ENCODE measurements at regions not wholly inside any gene's neighbourhood (a gene's known extent, or its start where the extent isn't known, plus 50 kb on each side); places are given as distances from the start of the nearest gene placed in this dataset.

DNA sequence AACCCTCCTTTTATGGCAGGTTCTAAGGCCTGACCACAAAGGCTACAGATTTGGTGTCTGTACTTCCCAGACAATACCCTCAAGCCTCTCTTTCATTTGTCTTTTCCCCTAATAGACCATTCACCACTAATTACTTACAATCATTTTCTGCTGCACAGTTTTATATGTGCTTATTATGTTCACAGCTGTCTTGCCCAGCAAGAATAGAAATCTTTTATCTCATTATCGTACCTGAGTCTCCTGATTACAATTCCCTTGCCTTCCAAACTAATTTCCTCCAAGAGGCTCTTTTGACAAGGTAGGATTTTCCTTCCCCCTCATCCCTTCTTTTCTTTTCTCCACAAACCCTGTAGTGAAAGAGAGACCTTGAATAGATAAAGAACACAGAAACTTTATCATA, 352.5 kb upstream of the FMR1 start:
- Histone ChIP-seq H3K27me3 (ENCODE audit: control insufficient read depth, insufficient read depth, low read length) (no peaks in the 10 kb centered on the region), H3K4me1 (ENCODE audit: control insufficient read depth, insufficient read depth, low read length) (no peaks in the 10 kb centered on the region), H3K36me3 (ENCODE audit: control insufficient read depth, insufficient read depth, low read length) (no peaks in the 10 kb centered on the region), H3K9me3 (replicated peaks; ENCODE audit: control insufficient read depth, low read depth, low read length) (no peaks in the 10 kb centered on the region), H3K27ac (ENCODE audit: low read length) (no peak overlapping the region), H3K4me3 (ENCODE audit: low read length) (no peak overlapping the region)
- DNase-seq, result no peak
- no CpG with 5 or more reads among the region's 1 CpG for WGBS (ENCODE audit: insufficient coverage)

- Histone ChIP-seq H3K36me3 (ENCODE audit: control insufficient read depth, insufficient read depth, low read length) (no peaks in the 10 kb centered on the region), H3K4me3 (ENCODE audit: low read length) (no peak overlapping the region), H3K9me3 (replicated peaks; ENCODE audit: control insufficient read depth, low read depth, low read length) (no peaks in the 10 kb centered on the region), H3K4me1 (ENCODE audit: control insufficient read depth, insufficient read depth, low read length) (no peaks in the 10 kb centered on the region), H3K27me3 (ENCODE audit: control insufficient read depth, insufficient read depth, low read length) (no peaks in the 10 kb centered on the region), H3K27ac (ENCODE audit: low read length) (no peak overlapping the region)
- WGBS (ENCODE audit: insufficient coverage), result no CpG with 5 or more reads among the region's 1 CpG
- DNase-seq, result no peak
Observed at GRCh38 chrX:147565237-147565636, 346.5 kb upstream of the FMR1 start.

DNA sequence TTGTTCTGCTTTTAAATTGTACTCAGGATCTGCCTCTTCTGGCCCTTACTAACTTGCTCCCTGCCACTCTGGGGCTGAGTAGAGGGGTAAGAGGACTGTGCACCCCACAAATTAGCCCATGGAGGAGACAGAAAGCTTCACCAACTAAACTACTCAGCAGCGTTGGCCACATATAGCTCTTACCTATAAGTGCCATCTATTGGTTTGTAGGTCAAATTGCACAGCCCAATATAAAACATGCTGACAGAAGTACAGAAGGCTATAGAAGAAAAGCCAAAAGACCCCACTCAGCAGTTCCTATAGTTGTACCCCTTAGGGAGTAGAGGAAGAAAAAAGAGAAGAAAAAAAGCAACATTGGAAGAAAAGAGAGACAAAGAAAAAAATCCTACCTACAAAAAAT, 341.2 kb upstream of the FMR1 start:
- no peaks in the 10 kb centered on the region for H3K27me3 ChIP-seq (ENCODE audit: control insufficient read depth, insufficient read depth, low read length)
- H3K27ac ChIP-seq (ENCODE audit: low read length), result no peak overlapping the region
- DNase-seq, result no peak
- no CpG with 5 or more reads among the region's 1 CpG for WGBS (ENCODE audit: insufficient coverage)
- no peaks in the 10 kb centered on the region for H3K36me3 ChIP-seq (ENCODE audit: control insufficient read depth, insufficient read depth, low read length)
- H3K4me1 ChIP-seq (ENCODE audit: control insufficient read depth, insufficient read depth, low read length), result no peaks in the 10 kb centered on the region
- H3K4me3 ChIP-seq (ENCODE audit: low read length), result no peak overlapping the region
- H3K9me3 ChIP-seq (replicated peaks; ENCODE audit: control insufficient read depth, low read depth, low read length), result no peaks in the 10 kb centered on the region

- H3K4me1 ChIP-seq (ENCODE audit: control insufficient read depth, insufficient read depth, low read length), result no peaks in the 10 kb centered on the region
- no peak overlapping the region for H3K27ac ChIP-seq (ENCODE audit: low read length)
- no peaks in the 10 kb centered on the region for H3K9me3 ChIP-seq (replicated peaks; ENCODE audit: control insufficient read depth, low read depth, low read length)
- H3K36me3 ChIP-seq (ENCODE audit: control insufficient read depth, insufficient read depth, low read length), result no peaks in the 10 kb centered on the region
- WGBS (ENCODE audit: insufficient coverage), result 75% methylated on average over 3 of the region's 4 CpGs
- DNase-seq, result no peak
- no peak overlapping the region for H3K4me3 ChIP-seq (ENCODE audit: low read length)
- no peaks in the 10 kb centered on the region for H3K27me3 ChIP-seq (ENCODE audit: control insufficient read depth, insufficient read depth, low read length)
Observed at GRCh38 chrX:147573266-147573665, 338.5 kb upstream of the FMR1 start.

DNA sequence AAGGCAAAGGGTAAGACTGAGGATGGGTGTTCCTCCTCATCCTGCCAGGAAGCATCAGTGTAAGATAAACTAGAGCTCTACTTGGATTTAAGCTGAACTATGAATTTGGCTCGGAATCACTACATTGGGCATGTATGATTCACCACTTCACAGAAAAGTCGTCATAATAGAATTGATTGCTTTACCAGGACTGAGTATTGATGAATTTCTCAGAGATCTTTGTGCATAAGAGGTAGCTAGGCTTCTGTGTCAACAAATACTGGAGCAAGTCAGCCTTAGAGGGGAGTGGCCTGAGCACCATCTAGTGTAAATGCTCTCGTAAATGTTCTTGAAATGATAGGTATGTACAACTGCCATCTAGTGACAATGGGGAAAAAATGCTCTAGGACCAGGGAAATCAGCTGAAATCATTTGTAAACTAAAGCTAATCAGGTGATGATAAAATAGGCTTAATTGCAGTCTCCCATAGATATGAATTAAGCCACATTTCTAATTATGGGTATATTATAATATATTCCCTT, 309.5 kb upstream of the FMR1 start:
- Histone ChIP-seq H3K36me3 (ENCODE audit: control insufficient read depth, insufficient read depth, low read length) (no peaks in the 10 kb centered on the region), H3K27ac (ENCODE audit: low read length) (no peak overlapping the region), H3K4me3 (ENCODE audit: low read length) (no peak overlapping the region), H3K27me3 (ENCODE audit: control insufficient read depth, insufficient read depth, low read length) (no peaks in the 10 kb centered on the region), H3K9me3 (replicated peaks; ENCODE audit: control insufficient read depth, low read depth, low read length) (no peaks in the 10 kb centered on the region), H3K4me1 (ENCODE audit: control insufficient read depth, insufficient read depth, low read length) (no peaks in the 10 kb centered on the region)
- peak; percentile 87 for DNase-seq
- 0% methylated on average over 1 of the region's 3 CpGs for WGBS (ENCODE audit: insufficient coverage)

DNA sequence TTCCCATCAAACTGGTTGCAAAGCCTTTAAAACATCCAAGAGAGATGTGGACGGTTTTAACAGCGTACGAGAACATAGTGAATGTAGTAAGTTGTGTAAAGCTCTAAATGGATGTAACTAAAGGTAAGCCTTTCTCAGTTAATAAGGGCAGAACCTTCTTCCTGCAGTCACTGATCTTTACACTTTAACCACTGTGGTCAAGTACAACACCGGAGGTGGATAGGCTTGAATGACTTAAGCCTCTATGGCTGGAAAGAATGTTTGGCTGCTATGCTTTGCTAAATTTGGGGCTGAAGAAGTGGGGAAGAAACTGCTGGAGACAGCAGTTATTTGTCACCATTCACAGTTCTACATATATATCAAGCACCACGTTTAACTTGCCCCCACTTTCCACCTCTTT, 285.1 kb upstream of the FMR1 start:
- 38% methylated on average over 1 of the region's 5 CpGs for WGBS (ENCODE audit: insufficient coverage)
- Histone ChIP-seq H3K27me3 (ENCODE audit: control insufficient read depth, insufficient read depth, low read length) (no peaks in the 10 kb centered on the region), H3K27ac (ENCODE audit: low read length) (no peak overlapping the region), H3K4me1 (ENCODE audit: control insufficient read depth, insufficient read depth, low read length) (no peaks in the 10 kb centered on the region), H3K9me3 (replicated peaks; ENCODE audit: control insufficient read depth, low read depth, low read length) (no peaks in the 10 kb centered on the region), H3K4me3 (ENCODE audit: low read length) (no peak overlapping the region), H3K36me3 (ENCODE audit: control insufficient read depth, insufficient read depth, low read length) (no peaks in the 10 kb centered on the region)
- no peak for DNase-seq

GRCh38 chrX:147635186-147635585, 276.5 kb upstream of the FMR1 start:
- WGBS (ENCODE audit: insufficient coverage), result no CpG with 5 or more reads among the region's 1 CpG
- no peaks in the 10 kb centered on the region for H3K9me3 ChIP-seq (replicated peaks; ENCODE audit: control insufficient read depth, low read depth, low read length)
- no peaks in the 10 kb centered on the region for H3K27me3 ChIP-seq (ENCODE audit: control insufficient read depth, insufficient read depth, low read length)
- no peak overlapping the region for H3K27ac ChIP-seq (ENCODE audit: low read length)
- H3K36me3 ChIP-seq (ENCODE audit: control insufficient read depth, insufficient read depth, low read length), result no peaks in the 10 kb centered on the region
- DNase-seq, result no peak
- H3K4me1 ChIP-seq (ENCODE audit: control insufficient read depth, insufficient read depth, low read length), result no peaks in the 10 kb centered on the region
- H3K4me3 ChIP-seq (ENCODE audit: low read length), result no peak overlapping the region

DNA sequence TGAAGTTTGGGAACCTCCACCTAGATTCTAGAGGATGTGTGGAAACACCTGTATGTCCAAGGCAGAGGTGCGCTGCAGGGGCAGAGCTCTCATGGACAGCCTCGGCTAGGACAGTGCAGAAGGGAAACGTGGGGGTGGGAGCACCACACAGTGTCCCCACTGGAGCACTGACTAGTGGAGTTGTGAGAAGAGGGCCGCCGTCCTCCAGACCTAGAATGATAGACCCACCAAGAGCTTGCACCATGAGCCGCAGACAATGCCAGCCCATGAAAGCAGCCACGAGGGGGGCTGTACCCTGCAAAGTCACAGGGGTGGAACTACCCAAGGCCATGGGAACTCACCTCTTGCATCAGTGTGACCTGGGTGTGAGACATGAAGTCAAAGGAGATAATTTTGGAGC, 274.5 kb upstream of the FMR1 start:
- H3K27me3 ChIP-seq (ENCODE audit: control insufficient read depth, insufficient read depth, low read length), result no peaks in the 10 kb centered on the region
- H3K4me1 ChIP-seq (ENCODE audit: control insufficient read depth, insufficient read depth, low read length), result no peaks in the 10 kb centered on the region
- no peaks in the 10 kb centered on the region for H3K36me3 ChIP-seq (ENCODE audit: control insufficient read depth, insufficient read depth, low read length)
- H3K27ac ChIP-seq (ENCODE audit: low read length), result no peak overlapping the region
- no peak overlapping the region for H3K4me3 ChIP-seq (ENCODE audit: low read length)
- no peaks in the 10 kb centered on the region for H3K9me3 ChIP-seq (replicated peaks; ENCODE audit: control insufficient read depth, low read depth, low read length)
- no peak for DNase-seq
- WGBS (ENCODE audit: insufficient coverage), result 80% methylated on average over 6 of the region's 7 CpGs

DNA sequence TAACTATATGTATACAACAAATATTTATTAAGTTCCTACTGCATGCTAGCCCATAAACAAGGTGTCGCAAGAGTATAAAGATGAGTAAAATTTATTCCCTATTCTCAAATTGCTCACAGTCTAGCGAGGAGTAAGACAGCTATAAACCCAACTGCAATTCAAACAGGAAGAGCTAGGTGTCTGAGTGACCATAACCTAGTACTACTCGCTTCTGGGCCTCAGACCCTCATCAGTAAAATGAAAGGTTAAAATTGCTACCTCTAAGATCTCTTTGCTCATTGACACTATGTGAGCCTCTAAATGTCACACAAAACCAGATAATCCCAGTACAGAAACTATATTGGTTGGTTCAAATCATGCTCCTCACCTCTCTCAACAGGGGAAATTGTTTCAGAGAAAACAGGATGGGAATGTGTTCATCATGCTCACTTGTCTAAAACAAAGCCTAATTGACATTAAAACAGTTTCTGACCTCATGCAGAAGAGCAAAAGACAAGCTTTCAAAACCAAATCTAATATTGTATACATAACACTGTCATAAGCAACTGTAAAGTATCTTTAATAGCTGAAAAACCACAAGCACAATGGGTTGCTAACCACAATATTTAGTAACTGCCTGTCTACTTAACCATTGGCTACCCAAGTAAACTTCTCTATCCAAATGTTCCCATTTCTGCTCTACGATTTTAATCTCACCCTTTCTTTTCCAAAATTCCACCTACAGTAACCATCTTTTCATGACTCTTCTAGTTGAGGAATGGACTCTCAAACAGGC, 264.6 kb upstream of the FMR1 start:
- DNase-seq, result no peak
- Histone ChIP-seq H3K4me3 (ENCODE audit: low read length) (no peak overlapping the region), H3K36me3 (ENCODE audit: control insufficient read depth, insufficient read depth, low read length) (no peaks in the 10 kb centered on the region), H3K9me3 (replicated peaks; ENCODE audit: control insufficient read depth, low read depth, low read length) (no peaks in the 10 kb centered on the region), H3K27ac (ENCODE audit: low read length) (no peak overlapping the region), H3K27me3 (ENCODE audit: control insufficient read depth, insufficient read depth, low read length) (no peaks in the 10 kb centered on the region), H3K4me1 (ENCODE audit: control insufficient read depth, insufficient read depth, low read length) (no peaks in the 10 kb centered on the region)
- 40% methylated on average over 1 of the region's 4 CpGs for WGBS (ENCODE audit: insufficient coverage)

DNA sequence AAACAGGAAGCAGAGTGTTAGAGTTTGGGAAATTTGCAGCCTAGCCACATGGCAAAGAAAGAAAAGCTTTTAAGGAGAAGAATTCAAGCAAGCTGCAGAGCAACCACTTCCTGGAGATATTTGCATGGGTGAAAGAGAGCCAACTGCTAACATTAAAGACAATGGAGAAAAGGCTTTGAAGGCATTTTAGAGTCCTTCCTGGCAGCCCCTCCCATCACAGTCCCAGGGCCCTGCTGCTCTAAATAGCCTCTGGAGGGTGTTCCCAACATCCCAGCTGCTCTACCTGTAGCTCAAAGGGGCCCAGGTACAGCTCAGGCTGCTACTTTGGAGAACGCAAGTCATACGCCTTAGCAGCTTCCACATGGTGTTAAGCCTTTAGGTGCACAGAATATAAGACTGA, 235.9 kb upstream of the FMR1 start:
- Histone ChIP-seq H3K4me3 (ENCODE audit: low read length) (no peak overlapping the region), H3K9me3 (replicated peaks; ENCODE audit: control insufficient read depth, low read depth, low read length) (no peaks in the 10 kb centered on the region), H3K4me1 (ENCODE audit: control insufficient read depth, insufficient read depth, low read length) (no peaks in the 10 kb centered on the region), H3K27me3 (ENCODE audit: control insufficient read depth, insufficient read depth, low read length) (no peaks in the 10 kb centered on the region), H3K36me3 (ENCODE audit: control insufficient read depth, insufficient read depth, low read length) (no peaks in the 10 kb centered on the region), H3K27ac (ENCODE audit: low read length) (no peak overlapping the region)
- no CpG with 5 or more reads among the region's 2 CpGs for WGBS (ENCODE audit: insufficient coverage)
- DNase-seq, result peak; percentile 56

Measured in muscle of leg (tissue), 3 donors.